Glutamatergic neuron (in vitro differentiated cells): ENCODE measurements at regions not wholly inside any gene's neighbourhood (a gene's known extent, or its start where the extent isn't known, plus 50 kb on each side); places are given as distances from the start of the nearest gene placed in this dataset.

Source experiments
- DNase-seq: peaks from one replicate; pipeline ENCODE4 v3.0.0; 2022
- H3K27ac Mint-ChIP-seq: one replicate; pipeline ENCODE4 v1.8.0; 2020; ENCODE audit warnings: mild to moderate bottlenecking, mixed read lengths, inconsistent platforms; ENCODE audit not compliant: unreplicated experiment
- H3K27me3 Mint-ChIP-seq: one replicate; pipeline ENCODE4 v1.8.0; 2020; ENCODE audit warnings: mild to moderate bottlenecking, moderate library complexity, mixed read lengths, inconsistent platforms; ENCODE audit not compliant: unreplicated experiment
- H3K36me3 Mint-ChIP-seq: one replicate; pipeline ENCODE4 v1.8.0; 2020; ENCODE audit warnings: mild to moderate bottlenecking, mixed read lengths, inconsistent platforms; ENCODE audit not compliant: unreplicated experiment
- H3K4me1 Mint-ChIP-seq: one replicate; pipeline ENCODE4 v1.8.0; 2020; ENCODE audit warnings: mild to moderate bottlenecking, low read depth, mixed read lengths, inconsistent platforms; ENCODE audit not compliant: unreplicated experiment
- H3K4me3 Mint-ChIP-seq: one replicate; pipeline ENCODE4 v1.8.0; 2020; ENCODE audit warnings: mild to moderate bottlenecking, mixed read lengths, inconsistent platforms; ENCODE audit not compliant: unreplicated experiment
- H3K9me3 Mint-ChIP-seq: one replicate; pipeline ENCODE4 v1.8.0; 2020; ENCODE audit warnings: mild to moderate bottlenecking, moderate library complexity, mixed read lengths, inconsistent platforms; ENCODE audit not compliant: unreplicated experiment
- TF ChIP-seq, protein P1 (sequence below): fragments of 200-600 bp; sonication (generic); IDR thresholded peaks from one replicate; pipeline ENCODE4 v1.5.0; 2021; ENCODE audit not compliant: partially characterized antibody, unreplicated experiment

DNA sequence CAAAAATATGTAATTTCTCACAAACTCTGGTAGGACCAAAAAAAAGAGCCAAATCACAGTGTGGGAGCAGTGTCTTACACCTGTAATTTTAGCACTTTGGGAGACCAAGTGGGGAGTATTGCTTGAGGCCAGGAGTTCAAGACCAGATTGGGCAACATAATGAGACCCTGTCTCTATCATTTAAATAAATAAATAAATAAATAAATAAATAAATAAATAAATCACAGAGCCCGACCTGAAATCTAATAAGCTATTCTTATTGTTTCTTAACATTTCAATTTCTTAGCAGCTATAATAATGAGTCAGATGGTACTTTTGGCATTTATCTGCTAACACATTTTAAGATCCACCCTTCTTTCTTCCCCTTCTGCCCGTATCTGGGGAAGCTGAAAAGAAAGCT is 1229.6 kb downstream of the SUCLG1 start:
- no peak for DNase-seq
- TF ChIP-seq, protein P1, sequence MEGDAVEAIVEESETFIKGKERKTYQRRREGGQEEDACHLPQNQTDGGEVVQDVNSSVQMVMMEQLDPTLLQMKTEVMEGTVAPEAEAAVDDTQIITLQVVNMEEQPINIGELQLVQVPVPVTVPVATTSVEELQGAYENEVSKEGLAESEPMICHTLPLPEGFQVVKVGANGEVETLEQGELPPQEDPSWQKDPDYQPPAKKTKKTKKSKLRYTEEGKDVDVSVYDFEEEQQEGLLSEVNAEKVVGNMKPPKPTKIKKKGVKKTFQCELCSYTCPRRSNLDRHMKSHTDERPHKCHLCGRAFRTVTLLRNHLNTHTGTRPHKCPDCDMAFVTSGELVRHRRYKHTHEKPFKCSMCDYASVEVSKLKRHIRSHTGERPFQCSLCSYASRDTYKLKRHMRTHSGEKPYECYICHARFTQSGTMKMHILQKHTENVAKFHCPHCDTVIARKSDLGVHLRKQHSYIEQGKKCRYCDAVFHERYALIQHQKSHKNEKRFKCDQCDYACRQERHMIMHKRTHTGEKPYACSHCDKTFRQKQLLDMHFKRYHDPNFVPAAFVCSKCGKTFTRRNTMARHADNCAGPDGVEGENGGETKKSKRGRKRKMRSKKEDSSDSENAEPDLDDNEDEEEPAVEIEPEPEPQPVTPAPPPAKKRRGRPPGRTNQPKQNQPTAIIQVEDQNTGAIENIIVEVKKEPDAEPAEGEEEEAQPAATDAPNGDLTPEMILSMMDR = no peak
- H3K36me3 Mint-ChIP-seq = no peaks in the 10 kb centered on the region
- peaks cover 6% of the 10 kb centered on the region for H3K4me1 Mint-ChIP-seq
- H3K9me3 Mint-ChIP-seq = no peaks in the 10 kb centered on the region
- H3K27me3 Mint-ChIP-seq = no peaks in the 10 kb centered on the region
- H3K4me3 Mint-ChIP-seq = no peak overlapping the region
- no peak overlapping the region for H3K27ac Mint-ChIP-seq

DNA sequence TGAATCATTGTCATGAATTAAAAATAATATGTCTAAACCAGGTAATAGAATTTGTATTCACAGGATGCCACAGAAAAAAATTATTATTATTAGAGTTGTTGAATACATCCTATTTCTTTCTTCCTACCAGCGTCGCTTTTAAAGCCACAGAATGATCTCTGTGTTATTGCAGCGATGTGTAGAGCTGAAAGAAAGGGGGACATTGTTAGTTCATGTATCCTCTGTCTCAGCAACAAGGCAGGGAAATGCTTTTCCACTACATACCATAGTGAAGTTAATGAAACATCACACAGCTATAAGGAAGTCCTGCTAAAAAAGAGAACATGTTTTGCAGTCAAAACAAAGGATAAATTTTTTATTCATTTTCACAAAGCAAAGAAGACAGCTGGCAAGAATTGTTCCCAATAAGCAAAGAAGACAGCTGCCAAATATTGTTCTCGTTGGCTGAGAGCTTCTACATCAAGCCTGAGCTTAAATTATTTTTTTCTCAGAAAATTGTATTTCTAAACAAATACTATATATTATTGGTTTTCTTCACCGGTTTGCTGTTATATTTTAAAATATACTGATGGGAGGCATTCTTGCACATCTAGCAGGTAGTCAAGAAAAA is 1234.4 kb downstream of the SUCLG1 start:
- TF ChIP-seq, protein P1 = no peak
- no peak for DNase-seq
- H3K27ac Mint-ChIP-seq = no peak overlapping the region
- H3K9me3 Mint-ChIP-seq = no peaks in the 10 kb centered on the region
- no peak overlapping the region for H3K4me3 Mint-ChIP-seq
- H3K27me3 Mint-ChIP-seq = no peaks in the 10 kb centered on the region
- H3K4me1 Mint-ChIP-seq = no peaks in the 10 kb centered on the region
- no peaks in the 10 kb centered on the region for H3K36me3 Mint-ChIP-seq

DNA sequence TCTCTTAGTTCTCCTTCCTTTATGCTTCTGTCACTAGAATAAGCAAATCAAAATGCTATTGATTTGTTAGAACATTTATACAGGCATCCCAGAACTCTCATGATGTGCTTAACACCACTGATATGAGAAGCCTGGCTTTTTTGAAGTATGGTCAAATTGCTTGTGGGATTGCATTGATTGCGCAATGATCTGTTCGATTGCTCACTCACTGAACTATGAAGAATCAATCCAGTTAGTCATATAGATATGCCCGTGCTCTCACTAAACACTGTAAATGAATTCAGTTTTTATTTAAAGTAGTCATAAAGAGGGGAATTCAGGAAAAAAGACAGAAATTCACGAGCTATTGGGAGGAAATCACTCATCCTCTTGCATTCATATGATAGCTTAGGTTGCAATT is 1237.8 kb downstream of the SUCLG1 start:
- Mint-ChIP-seq H3K9me3 (no peaks in the 10 kb centered on the region), H3K27ac (no peak overlapping the region), H3K4me1 (no peaks in the 10 kb centered on the region)

DNA sequence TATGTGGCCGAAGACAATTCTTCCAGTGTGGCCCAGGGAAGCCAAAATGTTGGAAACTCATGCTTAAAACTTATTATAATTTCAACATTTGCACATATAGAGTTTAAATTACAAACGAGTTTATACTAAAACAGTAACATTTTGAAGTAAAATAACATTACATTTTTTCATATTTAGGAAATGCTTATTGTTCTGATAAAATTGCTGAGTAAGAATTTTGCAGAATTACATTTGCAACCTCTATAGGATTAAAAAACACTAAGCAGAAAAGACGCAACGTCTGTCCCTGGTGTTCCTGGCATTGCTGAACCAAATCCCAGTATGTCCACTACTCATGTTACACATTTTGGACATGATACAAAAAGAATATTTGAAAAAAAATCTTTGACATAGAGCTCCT is 1241.2 kb downstream of the SUCLG1 start:
- no peaks in the 10 kb centered on the region for H3K9me3 Mint-ChIP-seq
- TF ChIP-seq, protein P1 = no peak
- H3K4me3 Mint-ChIP-seq = no peak overlapping the region
- no peak overlapping the region for H3K27ac Mint-ChIP-seq
- H3K4me1 Mint-ChIP-seq = no peaks in the 10 kb centered on the region
- no peaks in the 10 kb centered on the region for H3K36me3 Mint-ChIP-seq
- no peaks in the 10 kb centered on the region for H3K27me3 Mint-ChIP-seq
- DNase-seq = no peak

More for the DNA sequence above, 1237.8 kb downstream of the SUCLG1 start:
- Mint-ChIP-seq H3K4me3 (no peak overlapping the region), H3K27me3 (no peaks in the 10 kb centered on the region), H3K36me3 (no peaks in the 10 kb centered on the region)
- TF ChIP-seq, protein P1 = no peak
- DNase-seq = no peak

DNA sequence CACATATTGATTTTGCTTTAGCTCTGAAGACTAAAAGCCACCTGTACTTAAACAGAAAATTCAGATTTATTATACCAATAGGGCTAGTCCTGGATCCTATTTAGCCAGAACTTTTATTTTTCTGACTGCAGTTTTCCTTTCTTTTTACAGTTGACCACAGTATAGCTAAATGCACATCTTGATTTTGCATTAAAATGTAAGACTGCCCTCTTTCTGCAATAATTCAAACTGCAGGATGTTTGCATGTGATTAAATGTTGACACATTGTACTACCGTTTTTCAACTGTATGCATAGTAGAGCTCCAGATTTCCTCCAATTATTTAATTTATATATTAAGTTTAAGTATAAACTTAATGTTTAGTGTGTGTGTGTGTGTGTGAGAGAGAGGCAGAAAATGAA is 1262.9 kb downstream of the SUCLG1 start:
- DNase-seq = no peak
- Mint-ChIP-seq H3K27me3 (no peaks in the 10 kb centered on the region), H3K4me1 (peaks cover 5% of the 10 kb centered on the region), H3K27ac (no peak overlapping the region), H3K36me3 (no peaks in the 10 kb centered on the region), H3K9me3 (no peaks in the 10 kb centered on the region), H3K4me3 (no peak overlapping the region)
- TF ChIP-seq, protein P1 = peak; percentile 60
